ENCODE measurements at regions not wholly inside any gene's neighbourhood (a gene's known extent, or its start where the extent isn't known, plus 50 kb on each side); places are given as distances from the start of the nearest gene placed in this dataset.
A peak's percentile ranks its signal among the peaks of the same experiment; 100 is the strongest.
"Not testable (repeated sequence)": the region's sequence is repeated elsewhere in the genome, so short reads cannot be mapped to it uniquely, and the experiment has no call there.

GRCh38 chr3:70620956-70621355, 308.5 kb upstream of the MDFIC2 start:
- DNase-seq: no peak

- DNase-seq: no peak
These were observed 307.9 kb upstream of the MDFIC2 start for GRCh38 chr3:70620367-70620766.

GRCh38 chr3:70618151-70618550, 305.7 kb upstream of the MDFIC2 start:
- no peak for DNase-seq

- not testable (repeated sequence) for DNase-seq
These were observed 304.9 kb upstream of the MDFIC2 start for GRCh38 chr3:70617349-70617748.

GRCh38 chr3:70615286-70615685, 302.8 kb upstream of the MDFIC2 start:
- DNase-seq: no peak

GRCh38 chr3:70614111-70614510, 301.7 kb upstream of the MDFIC2 start:
- no peak for DNase-seq

- DNase-seq: no peak
These were observed 300.5 kb upstream of the MDFIC2 start for GRCh38 chr3:70612920-70613319.

- DNase-seq: not testable (repeated sequence)
These were observed 299.3 kb upstream of the MDFIC2 start for GRCh38 chr3:70611667-70612277.

GRCh38 chr3:70608434-70608833, 296.0 kb upstream of the MDFIC2 start:
- no peak for DNase-seq

GRCh38 chr3:70607469-70607868, 295.0 kb upstream of the MDFIC2 start:
- no peak for DNase-seq

- DNase-seq: peak; percentile 17
These were observed 293.6 kb upstream of the MDFIC2 start for GRCh38 chr3:70606018-70606417.

GRCh38 chr3:70603103-70603502, 290.7 kb upstream of the MDFIC2 start:
- no peak for DNase-seq

- no peak for DNase-seq
These were observed 284.9 kb upstream of the MDFIC2 start for GRCh38 chr3:70597312-70597711.

- DNase-seq: no peak
These were observed 271.2 kb upstream of the MDFIC2 start for GRCh38 chr3:70583682-70584081.

GRCh38 chr3:70582803-70583202, 270.4 kb upstream of the MDFIC2 start:
- DNase-seq: no peak

GRCh38 chr3:70580021-70580420, 267.6 kb upstream of the MDFIC2 start:
- DNase-seq: no peak

- DNase-seq: no peak
These were observed 259.3 kb upstream of the MDFIC2 start for GRCh38 chr3:70571696-70572095.

GRCh38 chr3:70570584-70570983, 258.1 kb upstream of the MDFIC2 start:
- no peak for DNase-seq

GRCh38 chr3:70568626-70569025, 256.2 kb upstream of the MDFIC2 start:
- no peak for DNase-seq

GRCh38 chr3:70565861-70566260, 253.4 kb upstream of the MDFIC2 start:
- peak; percentile 93 for DNase-seq

- DNase-seq: no peak
These were observed 252.1 kb upstream of the MDFIC2 start for GRCh38 chr3:70564552-70564951.

- no peak for DNase-seq
These were observed 249.4 kb upstream of the MDFIC2 start for GRCh38 chr3:70561796-70562195.

- DNase-seq: peak; percentile 47
These were observed 246.5 kb upstream of the MDFIC2 start for GRCh38 chr3:70558956-70559355.

GRCh38 chr3:70557976-70558375, 245.5 kb upstream of the MDFIC2 start:
- peak; percentile 80 for DNase-seq

- DNase-seq: no peak
These were observed 243.6 kb upstream of the MDFIC2 start for GRCh38 chr3:70556056-70556455.

GRCh38 chr3:70554170-70554569, 241.7 kb upstream of the MDFIC2 start:
- DNase-seq: no peak
